Renal cortical epithelial cell (primary cell): ENCODE measurements at regions not wholly inside any gene's neighbourhood (a gene's known extent, or its start where the extent isn't known, plus 50 kb on each side); places are given as distances from the start of the nearest gene placed in this dataset.

ENCODE experiments used
- DNase-seq: peaks from one replicate; pipeline ENCODE4 v3.0.0-alpha.2; 2011; ENCODE audit warnings: low read depth

DNA sequence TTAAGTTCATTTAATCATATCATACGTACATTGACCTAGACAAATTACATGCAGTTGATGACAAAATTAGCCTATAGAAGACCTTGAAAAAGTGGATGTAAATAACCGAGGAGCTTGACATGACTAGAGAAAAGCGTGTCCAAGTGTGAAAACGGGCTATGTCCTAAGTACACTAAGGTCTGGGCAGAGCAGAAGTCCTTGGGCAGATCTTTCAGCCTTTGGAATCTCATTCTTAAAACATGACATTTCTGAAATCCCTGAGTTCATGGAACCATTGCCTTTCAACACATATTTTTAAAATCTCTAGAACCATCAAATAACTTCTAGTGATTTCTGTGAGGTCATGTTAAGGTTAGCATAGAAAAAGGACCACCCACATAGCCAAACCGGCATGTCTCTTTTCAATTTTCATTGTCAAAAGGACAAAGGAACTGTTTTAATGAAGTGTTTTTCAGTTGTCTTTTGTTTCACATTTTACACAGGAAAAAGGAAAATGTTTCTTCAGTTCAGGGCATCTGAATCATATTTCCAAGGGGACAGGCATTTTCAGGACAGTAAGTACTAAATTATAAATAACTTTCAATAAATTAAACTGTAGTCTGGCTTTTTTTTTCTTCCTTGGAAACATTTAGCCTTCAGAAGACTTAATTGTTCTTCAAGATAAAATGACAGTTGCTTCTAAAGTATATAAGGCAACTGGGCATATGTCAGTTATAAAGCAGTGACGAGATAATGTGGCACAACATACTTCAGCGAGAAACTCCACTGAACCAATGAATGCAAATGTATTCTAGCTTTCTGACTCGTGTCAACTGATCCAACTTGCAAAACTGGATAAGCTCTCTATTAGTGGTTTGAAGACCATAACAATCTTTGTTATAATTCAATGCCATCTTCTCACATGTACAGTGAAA is 416.8 kb downstream of the NFIB start:
- no peak for DNase-seq

GRCh38 chr9:13896047-13896446 is 417.9 kb downstream of the NFIB start:
- no peak for DNase-seq

DNA sequence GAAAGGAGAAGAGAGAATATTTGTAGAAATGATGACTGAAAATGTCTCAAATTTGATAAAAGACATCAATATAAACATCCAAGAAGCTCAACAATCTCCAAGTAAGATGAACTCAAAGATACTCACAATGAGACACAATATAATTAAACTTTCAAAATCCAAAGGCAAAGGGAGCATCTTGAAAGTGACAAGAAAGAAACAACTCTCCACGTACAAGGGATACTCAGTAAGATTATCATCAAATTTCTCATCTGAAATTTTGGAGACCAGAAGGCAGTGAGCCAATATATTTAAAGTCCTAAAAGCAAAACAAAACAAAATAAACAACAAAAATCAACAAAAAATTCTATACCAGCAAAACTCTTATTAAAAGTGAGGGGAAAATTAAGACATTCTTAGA is 428.7 kb downstream of the NFIB start:
- DNase-seq, result no peak

GRCh38 chr9:13879981-13880380 is 434.0 kb downstream of the NFIB start:
- DNase-seq, result no peak

GRCh38 chr9:13879011-13879410 is 434.9 kb downstream of the NFIB start:
- DNase-seq, result no peak

DNA sequence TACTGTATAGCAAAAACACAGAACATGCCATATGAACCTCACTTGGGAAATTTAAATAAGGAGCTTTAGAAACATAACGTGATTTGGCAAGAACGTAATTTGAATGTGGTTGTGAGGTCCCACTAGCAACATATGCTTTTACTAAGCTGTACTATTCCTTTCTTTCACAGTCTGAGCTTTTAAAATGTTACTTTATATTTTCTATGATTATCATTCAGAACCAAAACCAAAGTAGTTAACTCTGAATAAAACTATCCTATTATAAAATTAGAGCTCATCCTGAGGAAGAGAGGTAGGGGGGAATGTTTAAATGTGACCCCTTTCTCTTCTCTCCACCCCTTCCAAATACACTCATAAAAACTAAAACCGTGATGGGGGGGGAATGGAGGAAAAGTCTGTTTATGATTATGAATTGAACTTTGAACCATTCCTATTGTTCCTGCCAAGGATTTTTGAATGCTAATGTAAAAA is 435.7 kb downstream of the NFIB start:
- DNase-seq, result no peak

DNA sequence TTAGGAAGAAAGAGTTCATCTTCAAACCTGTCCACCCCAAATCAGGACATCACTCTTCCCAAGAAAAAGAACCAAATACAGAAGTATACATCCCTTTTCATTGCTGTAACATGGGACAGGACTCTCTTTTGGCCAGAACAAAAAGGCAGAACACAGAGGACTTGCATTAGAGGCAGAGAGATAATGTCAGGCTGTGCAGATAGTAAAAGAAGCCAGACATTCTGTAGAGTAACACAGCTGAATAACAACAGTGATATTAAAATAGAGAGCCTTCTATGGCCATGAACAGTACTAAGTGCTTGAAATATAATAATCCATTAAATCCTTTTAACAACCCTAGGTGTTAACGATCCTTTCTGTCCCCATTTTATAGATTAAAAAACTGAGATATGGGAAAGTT is 437.2 kb downstream of the NFIB start:
- no peak for DNase-seq

DNA sequence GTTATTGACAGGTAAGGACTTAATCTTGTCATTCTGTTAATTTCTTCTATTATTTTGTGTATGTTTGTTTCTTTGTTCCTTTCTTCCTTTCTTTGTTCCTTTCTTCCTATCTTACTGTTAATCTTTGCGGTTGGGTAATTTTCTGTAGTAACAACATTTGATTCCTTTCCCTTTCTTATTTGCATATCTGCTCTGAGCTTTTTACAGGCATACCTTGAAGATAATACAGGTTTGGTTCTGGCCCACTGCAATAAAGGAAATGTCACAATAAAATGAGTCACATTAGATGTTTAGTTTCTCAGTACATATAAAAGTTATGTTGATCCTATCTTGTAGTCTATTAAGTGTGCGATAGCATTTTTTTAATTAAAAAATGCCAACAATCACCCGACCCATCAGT is 440.7 kb downstream of the NFIB start:
- DNase-seq, result peak; percentile 10

DNA sequence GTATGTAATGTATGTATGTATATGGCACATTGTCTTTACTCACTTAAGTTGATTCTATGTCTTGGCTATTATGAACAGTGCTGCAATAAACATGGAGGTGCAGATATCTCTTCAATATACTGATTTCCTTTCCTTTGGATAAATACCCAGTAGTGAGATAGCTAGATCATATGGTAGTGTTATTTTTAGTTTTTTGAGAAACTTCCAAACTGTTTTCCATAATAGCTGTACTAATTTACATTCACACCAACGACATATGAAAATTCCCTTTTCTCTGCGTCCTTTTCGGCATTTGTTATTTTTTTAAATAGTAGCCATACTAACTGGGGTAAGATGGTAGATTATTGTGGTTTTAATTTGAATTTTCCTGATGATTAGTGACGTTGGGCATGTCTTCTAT is 445.6 kb downstream of the NFIB start:
- no peak for DNase-seq

- DNase-seq, result no peak
These were observed 448.1 kb downstream of the NFIB start for GRCh38 chr9:13865869-13866268.

DNA sequence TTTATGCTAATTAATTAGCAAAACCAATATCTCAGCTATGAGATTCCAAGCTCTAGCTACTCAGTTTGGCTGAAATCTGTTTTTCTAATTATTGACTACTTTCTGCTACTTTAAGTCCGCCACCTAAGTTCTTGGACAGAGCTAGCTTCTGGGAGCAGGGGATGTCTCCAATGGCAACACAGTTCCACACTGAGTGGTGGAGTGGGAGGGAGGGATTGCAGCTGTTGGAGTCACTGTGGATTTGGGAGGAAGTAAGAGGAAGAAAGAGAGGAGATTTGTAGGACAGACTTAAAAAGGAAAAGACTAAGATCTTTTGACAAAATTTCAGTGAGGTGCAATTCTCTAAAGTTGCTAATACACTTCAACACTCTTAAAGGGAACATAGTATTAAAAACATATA is 450.8 kb downstream of the NFIB start:
- no peak for DNase-seq

GRCh38 chr9:13862654-13863053 is 451.3 kb downstream of the NFIB start:
- DNase-seq, result no peak

- DNase-seq, result no peak
These were observed 452.8 kb downstream of the NFIB start for GRCh38 chr9:13860946-13861640.

DNA sequence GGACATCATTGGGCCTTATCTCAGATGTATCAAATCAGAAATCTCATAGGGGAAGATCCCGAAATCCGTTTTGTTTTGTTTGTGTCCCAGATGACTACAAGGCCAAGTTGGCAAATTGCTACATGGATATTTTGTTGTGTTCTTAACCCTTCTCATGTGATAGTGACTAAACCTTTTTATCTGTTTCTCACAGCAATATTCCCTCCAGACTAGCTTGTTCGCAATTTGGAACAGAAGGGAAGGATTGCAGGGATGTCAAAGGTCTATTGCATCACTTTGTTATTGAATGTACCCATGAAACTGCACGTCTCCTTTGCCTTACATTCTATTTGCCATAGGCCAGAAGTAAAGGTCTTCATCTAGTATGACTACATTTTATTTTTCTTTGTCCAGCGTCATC is 453.9 kb downstream of the NFIB start:
- DNase-seq, result no peak

GRCh38 chr9:13857521-13857920 is 456.4 kb downstream of the NFIB start:
- DNase-seq, result peak; percentile 21

- DNase-seq, result no peak
These were observed 466.7 kb downstream of the NFIB start for GRCh38 chr9:13847270-13847669.

GRCh38 chr9:13845460-13845859 is 468.5 kb downstream of the NFIB start:
- DNase-seq, result no peak

- no peak for DNase-seq
These were observed 472.0 kb downstream of the NFIB start for GRCh38 chr9:13841746-13842462.

GRCh38 chr9:13832446-13832845 is 481.5 kb downstream of the NFIB start:
- no peak for DNase-seq

DNA sequence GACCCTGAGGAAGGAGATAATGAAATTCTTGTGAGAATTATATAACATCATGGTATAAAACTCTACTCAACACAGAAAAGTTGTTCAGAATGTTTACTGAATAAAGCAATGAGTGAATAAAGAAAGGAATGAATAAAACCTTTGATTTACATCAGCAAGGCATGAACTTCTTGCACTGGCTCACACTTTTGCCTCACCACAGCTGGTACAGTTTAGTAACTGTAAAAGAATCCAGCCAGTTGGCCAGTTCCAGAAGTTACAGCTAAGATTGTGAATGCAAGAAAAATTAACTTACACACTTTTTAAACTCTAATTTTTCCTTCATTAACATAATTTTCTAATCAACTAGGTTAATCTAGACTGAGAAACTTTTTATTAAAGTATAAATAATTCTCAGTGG is 490.9 kb downstream of the NFIB start:
- DNase-seq, result no peak

DNA sequence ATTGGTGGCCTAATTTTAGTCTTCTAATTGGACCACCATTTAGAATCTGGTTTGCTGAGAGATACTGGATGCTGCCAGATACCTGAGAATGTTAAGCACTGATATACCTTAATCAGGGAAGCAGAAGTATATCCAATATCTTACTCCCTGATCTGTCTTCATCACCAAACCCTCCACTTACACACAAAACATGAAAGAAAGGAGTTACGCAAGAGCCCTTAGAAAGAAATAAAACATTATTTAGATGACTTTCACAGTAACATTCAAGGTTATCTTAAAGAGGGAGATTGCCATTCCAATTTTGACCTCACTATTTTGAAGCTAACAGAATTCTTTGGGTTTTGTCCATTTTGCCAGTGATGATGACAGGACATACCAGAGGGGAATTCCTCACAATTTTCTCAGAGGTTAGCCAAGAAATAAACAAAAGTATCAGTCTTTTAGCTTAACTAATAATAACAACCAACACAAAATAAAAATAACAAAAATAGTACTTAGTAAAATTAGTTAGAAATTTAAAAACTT is 496.1 kb downstream of the NFIB start:
- DNase-seq, result no peak

- DNase-seq, result peak; percentile 35
These were observed 497.1 kb downstream of the NFIB start for GRCh38 chr9:13816837-13817236.
